T1000 (cell line): ENCODE measurements at regions not wholly inside any gene's neighbourhood (a gene's known extent, or its start where the extent isn't known, plus 50 kb on each side); places are given as distances from the start of the nearest gene placed in this dataset.
"Not testable (repeated sequence)": the region's sequence is repeated elsewhere in the genome, so short reads cannot be mapped to it uniquely, and the experiment has no call there.

Experiments used
- DNase-seq: peaks from one replicate; lab custom pipeline; 2025; ENCODE audit warnings: mixed read lengths; lab: John Stamatoyannopoulos, UW

DNA sequence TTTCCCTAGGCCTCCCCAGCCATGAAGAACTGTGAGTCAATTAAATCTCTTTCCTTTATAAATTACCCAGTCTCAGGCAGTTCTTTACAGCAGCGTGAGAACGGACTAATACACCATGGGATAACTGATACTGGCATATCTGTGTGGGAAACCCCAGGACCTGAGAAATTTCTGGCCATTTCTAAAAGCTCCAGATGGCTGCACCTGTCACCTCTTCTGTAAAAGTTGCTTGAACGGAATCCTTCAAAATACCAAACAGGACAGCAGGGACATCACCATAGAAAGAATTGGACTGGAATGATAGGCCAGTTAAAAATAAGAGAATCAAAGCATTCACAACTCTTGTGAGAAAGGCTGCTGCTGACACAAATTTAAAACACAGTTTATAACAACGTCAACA, 134.0 kb upstream of the FOXD4L5 start:
- not testable (repeated sequence) for DNase-seq

- DNase-seq, result not testable (repeated sequence)
These were observed 131.9 kb upstream of the FOXD4L5 start for GRCh38 chr9:65416948-65417347.

DNA sequence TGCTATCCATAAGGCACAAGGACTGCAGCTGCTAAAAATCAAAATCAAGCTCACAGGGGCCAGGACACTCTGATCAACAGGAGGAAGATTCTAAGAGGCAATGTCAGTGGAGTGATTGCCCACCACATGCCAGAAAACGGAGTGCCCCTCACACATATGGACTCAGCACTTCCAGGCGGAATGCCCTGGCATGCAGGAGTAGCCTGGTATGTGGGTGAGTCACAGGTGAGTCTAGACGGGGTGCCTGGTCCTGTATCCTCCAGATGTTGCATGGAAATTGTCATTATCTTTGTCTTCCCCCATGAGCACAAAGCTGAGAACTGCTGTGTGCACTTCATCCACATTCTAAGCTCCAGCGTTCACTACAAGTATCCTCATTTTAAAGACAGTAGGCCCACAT, 129.2 kb upstream of the FOXD4L5 start:
- not testable (repeated sequence) for DNase-seq

GRCh38 chr9:65413371-65413770, 128.4 kb upstream of the FOXD4L5 start:
- DNase-seq, result not testable (repeated sequence)

GRCh38 chr9:65411901-65412300, 126.9 kb upstream of the FOXD4L5 start:
- no peak for DNase-seq

DNA sequence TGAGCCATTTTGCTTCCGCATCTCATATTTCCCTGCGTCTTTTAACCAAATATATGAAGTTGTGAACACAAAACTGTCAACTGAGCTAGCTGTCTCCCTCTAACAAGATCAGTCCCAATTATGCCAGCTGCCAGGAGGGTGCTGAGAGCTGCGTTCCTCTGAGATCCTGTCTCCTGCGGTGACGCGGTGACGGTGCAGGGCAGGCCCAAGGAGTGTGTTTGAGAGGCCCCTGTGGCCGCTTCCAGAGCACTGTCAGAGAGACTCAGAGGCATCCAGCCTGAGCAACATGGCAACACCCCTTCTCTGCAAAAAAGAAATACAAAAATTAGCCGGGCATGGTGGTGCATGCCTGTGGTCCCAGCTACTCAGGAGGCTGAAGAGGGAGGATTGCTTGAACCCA, 126.3 kb upstream of the FOXD4L5 start:
- no peak for DNase-seq

DNA sequence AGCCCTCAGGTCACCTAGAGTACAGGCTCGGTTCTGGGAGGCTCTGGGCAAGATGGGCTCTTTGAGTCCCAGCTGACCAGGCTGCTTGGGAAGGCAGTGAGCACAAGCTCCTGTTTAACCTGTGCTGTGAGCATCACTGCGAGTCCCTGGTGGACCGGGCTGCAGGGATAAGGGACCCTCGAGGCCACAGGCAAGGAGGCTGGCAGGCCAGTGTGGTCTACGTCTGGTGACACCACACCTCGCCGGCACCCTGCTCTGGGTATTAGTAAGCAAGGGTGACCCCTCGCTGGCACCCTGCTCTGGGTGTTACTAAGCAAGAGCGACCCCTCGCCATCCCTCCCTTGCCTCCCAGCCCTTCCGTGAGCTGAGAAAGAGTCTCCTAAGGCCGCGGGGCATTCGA, 125.9 kb upstream of the FOXD4L5 start:
- no peak for DNase-seq

DNA sequence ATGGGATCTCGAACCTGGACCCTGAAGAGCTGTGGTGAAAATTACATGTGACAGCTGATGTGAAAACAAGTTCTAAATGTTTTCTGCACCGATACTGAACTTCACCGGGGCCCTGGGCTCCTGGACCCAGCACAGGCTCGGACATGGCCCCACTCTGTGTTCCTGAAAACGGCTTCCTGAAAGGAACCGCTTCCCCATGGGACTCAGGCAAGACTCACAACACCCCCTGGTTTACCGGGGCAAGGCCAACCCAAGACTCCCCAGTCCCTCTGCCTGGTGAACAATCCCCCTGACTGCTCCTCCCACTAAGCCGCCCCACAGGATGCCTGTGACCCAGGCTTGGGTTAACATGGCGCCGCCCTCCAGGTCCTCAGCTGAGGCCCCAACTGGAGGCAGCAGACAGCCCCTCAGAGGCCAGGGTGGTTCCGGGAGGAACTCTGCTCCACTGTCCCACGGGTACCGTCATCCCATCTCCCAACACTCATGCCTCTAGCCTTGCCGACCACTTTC, 124.5 kb upstream of the FOXD4L5 start:
- no peak for DNase-seq

DNA sequence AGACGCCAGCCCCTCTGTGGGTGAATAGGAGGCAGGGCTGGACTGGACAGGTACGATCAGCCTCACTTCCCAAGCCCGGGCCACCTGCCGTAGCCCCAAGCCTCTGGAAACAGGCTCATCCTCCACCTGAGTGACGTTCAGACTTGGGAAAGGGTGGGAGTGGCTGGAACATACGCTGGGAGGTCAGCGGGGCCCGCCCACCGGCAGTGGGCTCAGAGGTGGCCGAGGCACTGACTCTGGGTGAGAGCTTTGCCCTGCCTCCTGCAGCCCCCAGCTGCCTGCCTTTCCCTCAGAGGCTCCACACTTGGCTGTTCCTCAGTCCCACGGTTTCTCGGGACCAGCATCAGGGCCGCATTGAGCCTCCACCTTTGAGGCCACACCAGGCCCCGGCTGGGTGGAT, 123.8 kb upstream of the FOXD4L5 start:
- not testable (repeated sequence) for DNase-seq

- not testable (repeated sequence) for DNase-seq
These were observed 121.6 kb upstream of the FOXD4L5 start for GRCh38 chr9:65406625-65407024.

DNA sequence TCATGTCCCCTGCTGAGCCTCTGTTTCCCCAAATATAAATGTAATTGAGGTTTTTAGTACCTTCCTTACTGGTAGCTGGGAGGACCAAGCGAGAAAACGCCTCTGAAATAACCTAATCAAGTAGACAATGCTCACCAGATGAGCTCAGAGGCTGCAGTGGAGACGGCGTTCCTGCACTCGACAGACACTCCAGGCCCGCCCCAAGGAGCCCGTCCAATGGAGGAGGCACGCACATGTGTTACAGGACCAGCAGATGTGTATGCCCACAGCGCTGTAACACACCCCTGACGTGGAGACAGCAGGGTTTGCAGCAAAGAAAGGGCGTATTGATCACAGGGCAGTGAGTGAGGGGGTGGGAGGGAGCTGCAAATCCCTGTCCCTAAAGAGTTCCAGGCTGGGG, 120.8 kb upstream of the FOXD4L5 start:
- DNase-seq, result not testable (repeated sequence)

GRCh38 chr9:65405253-65405652, 120.2 kb upstream of the FOXD4L5 start:
- no peak for DNase-seq

DNA sequence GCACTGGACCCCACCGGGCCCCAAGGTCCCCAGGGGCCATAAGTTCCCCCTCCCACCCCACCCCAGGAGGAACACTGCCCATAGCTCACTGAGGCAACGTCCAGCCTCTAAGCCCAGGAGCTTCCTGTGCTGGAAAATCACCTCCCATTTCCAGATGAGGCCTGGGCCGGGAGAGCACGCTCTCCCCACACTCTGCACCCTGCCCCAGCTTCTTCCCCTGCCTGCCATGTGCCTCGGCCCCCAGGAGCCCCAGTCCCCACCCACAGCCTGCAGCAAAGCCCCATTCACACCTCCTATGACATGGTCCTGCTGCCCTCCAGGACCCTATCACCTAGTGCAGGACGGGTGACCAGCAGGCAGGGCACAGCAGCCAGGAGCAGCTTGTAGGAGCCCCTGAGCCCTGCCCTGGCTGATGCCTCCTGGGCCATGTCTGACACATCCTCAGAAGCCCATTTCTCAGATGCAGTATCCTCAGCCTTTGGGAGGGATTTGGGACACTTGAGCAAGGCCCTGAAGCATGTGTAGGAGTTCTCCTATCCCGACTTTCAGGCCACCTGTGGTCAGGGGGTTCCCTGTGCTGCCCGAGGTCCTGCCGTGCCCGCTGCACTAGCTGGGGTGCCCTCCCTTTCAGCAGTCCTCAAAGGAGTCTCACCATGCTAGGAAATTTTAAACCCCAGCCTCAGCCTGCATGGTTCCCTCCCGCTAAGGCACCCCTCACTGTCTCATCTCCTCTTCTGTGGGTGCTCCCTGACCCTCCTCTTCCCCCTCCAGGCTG, 119.4 kb upstream of the FOXD4L5 start:
- no peak for DNase-seq

DNA sequence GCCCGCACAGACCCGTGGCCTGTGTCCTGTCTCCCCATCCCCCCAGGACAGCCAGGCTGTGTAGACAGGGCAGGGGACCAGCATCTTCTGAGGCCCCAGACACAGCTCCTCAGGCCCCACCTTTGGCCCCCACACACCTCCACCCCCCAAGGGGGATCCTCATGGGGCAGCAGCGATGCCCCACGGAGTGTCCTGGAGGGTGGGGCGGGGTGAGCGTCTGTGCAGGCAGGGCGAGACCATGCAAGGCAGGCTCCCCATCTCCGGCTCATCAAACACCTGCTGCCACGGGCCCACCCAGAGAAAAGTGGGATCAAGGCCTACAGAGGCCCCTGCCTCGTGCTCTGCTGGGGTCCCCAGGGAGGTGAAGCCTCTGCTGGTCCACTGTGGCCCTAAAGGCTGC, 118.7 kb upstream of the FOXD4L5 start:
- no peak for DNase-seq

DNA sequence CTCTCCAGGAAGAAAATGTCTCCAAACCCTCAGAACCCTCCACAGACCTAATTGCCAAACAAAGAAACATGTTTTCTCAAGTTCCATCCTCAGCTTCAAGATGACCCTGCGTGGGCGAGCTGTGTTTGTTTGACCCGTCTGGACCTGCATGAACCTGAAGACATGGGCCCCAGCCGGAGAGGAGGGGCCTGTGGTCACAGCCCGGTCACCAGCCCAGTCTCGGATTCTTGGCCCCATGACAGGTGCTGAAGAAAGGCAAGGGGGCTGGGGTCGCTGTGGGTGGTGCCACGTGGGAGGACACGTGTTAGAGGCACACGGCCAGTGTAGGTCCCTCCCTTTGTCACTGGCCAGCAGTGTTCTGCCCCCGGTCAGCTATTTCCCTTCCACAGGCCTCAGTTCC, 118.1 kb upstream of the FOXD4L5 start:
- not testable (repeated sequence) for DNase-seq

DNA sequence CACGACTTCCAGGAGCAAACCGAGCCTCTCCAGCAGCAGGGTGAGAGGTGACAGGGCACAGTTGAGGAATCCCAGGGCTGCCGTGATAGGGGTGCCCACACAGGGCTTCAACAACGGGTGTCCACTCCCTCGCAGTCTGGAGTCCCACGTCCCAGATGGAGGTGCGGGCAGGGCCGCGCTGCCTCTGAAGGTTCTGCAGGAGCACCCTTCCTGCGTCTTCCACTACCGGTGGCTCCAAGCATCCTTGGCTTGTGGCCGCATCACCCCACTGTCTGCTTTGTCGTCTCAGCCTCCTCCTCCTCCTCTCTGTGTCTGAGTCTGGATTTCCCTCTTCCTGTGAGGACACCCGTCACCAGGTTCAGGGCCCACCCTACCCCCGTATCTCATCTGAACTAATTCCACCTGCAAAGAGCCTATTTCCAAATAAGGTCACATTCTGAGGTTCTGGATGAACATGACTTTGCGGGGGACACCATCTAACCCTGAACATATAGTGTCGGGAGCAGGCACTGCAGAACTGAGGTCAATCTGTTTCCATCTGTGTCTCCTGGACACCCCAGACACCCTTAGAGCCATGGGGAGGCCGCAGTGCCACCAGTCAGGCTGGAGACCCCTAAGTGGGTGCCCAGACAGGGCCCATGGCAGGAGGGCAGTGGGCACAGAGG, 117.3 kb upstream of the FOXD4L5 start:
- not testable (repeated sequence) for DNase-seq

GRCh38 chr9:65401456-65402045, 116.5 kb upstream of the FOXD4L5 start:
- DNase-seq, result not testable (repeated sequence)

DNA sequence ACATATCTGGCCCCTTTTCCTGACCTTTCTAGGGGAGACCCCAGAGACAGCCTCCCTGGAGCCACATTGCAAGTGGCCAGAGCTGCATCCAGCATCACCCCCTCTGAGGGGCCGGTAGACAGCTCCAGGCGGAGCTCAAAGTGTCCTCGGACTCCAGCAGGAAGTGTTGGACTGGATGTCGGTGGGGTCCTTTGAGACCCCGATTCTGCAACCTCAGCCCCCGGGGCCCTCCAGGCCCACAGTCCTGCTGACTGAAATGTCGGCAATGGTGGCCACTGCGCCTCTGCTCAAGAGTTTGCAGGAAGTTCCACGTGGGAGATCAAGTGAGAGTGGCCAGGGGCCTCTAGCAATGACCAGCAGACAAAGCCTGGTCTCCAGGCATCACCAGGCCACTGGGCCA, 115.9 kb upstream of the FOXD4L5 start:
- DNase-seq, result no peak

- DNase-seq, result not testable (repeated sequence)
These were observed 113.0 kb upstream of the FOXD4L5 start for GRCh38 chr9:65397763-65398719.

- DNase-seq, result not testable (repeated sequence)
These were observed 112.2 kb upstream of the FOXD4L5 start for GRCh38 chr9:65397226-65397625.

GRCh38 chr9:65396601-65397000, 111.6 kb upstream of the FOXD4L5 start:
- not testable (repeated sequence) for DNase-seq

DNA sequence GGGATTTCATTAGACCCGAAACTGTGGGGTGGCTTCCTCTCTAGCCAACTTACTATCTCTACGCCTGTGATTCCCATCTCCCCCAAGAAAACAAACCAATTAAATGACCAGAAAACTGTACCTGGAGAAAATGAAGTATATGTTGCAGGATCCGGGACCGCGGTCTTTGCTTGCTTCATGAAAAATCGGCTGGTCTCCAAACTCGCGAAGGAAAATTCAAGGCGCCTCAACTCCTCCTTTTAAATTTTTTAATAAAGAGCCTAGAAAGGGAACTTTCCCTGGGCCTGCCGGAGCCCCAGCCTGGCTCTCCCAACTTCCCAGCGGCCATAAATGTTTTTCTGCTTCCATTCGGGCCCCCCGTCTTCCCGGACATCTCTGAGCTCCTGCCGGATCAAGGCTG, 110.8 kb upstream of the FOXD4L5 start:
- not testable (repeated sequence) for DNase-seq
